ENCODE measurements at regions not wholly inside any gene's neighbourhood (a gene's known extent, or its start where the extent isn't known, plus 50 kb on each side); places are given as distances from the start of the nearest gene placed in this dataset.

- H3K4me3 Mint-ChIP-seq (ENCODE audit: low read depth) = no peak overlapping the region
- H3K27me3 Mint-ChIP-seq = no peaks in the 10 kb centered on the region
- H3K36me3 Mint-ChIP-seq (ENCODE audit: insufficient read depth) = peaks cover 2% of the 10 kb centered on the region
- H3K4me1 Mint-ChIP-seq (ENCODE audit: low read depth) = peaks cover 3% of the 10 kb centered on the region
- no peak overlapping the region for H3K27ac Mint-ChIP-seq
- peaks cover 3% of the 10 kb centered on the region for H3K9me3 Mint-ChIP-seq (ENCODE audit: low read depth)
- no peak for TF ChIP-seq CTCF (IDR thresholded peaks at IDR 0.05; ENCODE audit: unreplicated experiment)
- no peak for DNase-seq (ENCODE audit: low spot score, unreplicated experiment)
Measured at GRCh38 chr12:24404086-24404815, 454.8 kb upstream of the SOX5 start.

DNA sequence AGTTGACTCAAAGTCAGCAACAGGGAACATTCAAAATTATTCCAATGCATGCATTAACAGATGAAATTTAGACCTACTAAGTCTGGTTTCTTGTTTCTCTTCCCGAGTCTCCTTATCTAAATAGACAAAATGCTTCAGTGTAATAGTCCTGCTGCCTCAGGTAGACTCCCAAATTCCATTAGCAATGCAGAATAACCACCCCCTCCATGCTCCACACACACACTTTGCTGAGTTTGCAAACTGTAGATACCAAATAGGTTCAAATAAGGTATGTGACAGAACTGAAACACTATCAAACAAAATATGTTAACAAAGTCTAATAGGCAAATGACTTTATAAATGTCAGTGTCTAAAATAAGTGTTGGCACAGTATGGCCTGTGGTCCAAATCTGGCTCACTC lies 451.1 kb upstream of the SOX5 start:
- Mint-ChIP-seq H3K36me3 (ENCODE audit: insufficient read depth) (no peaks in the 10 kb centered on the region), H3K27ac (no peak overlapping the region), H3K4me1 (ENCODE audit: low read depth) (peaks cover 3% of the 10 kb centered on the region), H3K27me3 (no peaks in the 10 kb centered on the region), H3K9me3 (ENCODE audit: low read depth) (no peaks in the 10 kb centered on the region), H3K4me3 (ENCODE audit: low read depth) (no peak overlapping the region)
- no peak for TF ChIP-seq CTCF (IDR thresholded peaks at IDR 0.05; ENCODE audit: unreplicated experiment)
- no peak for DNase-seq (ENCODE audit: low spot score, unreplicated experiment)

DNA sequence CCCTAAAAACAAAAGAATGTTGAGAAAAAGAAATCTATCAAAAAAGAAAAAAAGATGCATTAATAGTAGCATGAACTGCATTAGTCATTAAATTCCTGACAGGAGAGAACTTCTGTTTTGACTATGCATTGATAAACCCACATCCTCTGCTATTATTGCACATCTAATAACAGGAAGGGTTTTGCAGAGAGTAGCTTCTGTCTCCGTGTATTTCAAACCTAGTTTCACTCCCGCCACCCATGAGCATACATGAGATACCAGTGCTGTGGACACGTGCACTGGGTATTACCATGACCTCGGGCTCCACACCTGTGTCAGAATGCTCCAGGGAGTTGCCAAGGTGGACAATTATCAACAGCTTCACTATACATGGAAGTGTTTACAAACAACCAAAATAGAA lies 449.1 kb upstream of the SOX5 start:
- H3K4me3 Mint-ChIP-seq (ENCODE audit: low read depth) = no peak overlapping the region
- no peaks in the 10 kb centered on the region for H3K9me3 Mint-ChIP-seq (ENCODE audit: low read depth)
- H3K36me3 Mint-ChIP-seq (ENCODE audit: insufficient read depth) = no peaks in the 10 kb centered on the region
- no peak for DNase-seq (ENCODE audit: low spot score, unreplicated experiment)
- no peak for TF ChIP-seq CTCF (IDR thresholded peaks at IDR 0.05; ENCODE audit: unreplicated experiment)
- no peak overlapping the region for H3K27ac Mint-ChIP-seq
- no peaks in the 10 kb centered on the region for H3K27me3 Mint-ChIP-seq
- peaks cover 3% of the 10 kb centered on the region for H3K4me1 Mint-ChIP-seq (ENCODE audit: low read depth)

GRCh38 chr12:24396224-24396623 lies 446.8 kb upstream of the SOX5 start:
- peaks cover 7% of the 10 kb centered on the region for H3K9me3 Mint-ChIP-seq (ENCODE audit: low read depth)
- H3K27me3 Mint-ChIP-seq = no peaks in the 10 kb centered on the region

GRCh38 chr12:24394246-24394645 lies 444.8 kb upstream of the SOX5 start:
- H3K36me3 Mint-ChIP-seq (ENCODE audit: insufficient read depth) = peaks cover 8% of the 10 kb centered on the region
- no peak for TF ChIP-seq CTCF (IDR thresholded peaks at IDR 0.05; ENCODE audit: unreplicated experiment)
- H3K4me1 Mint-ChIP-seq (ENCODE audit: low read depth) = peaks cover 2% of the 10 kb centered on the region
- no peaks in the 10 kb centered on the region for H3K27me3 Mint-ChIP-seq
- H3K4me3 Mint-ChIP-seq (ENCODE audit: low read depth) = no peak overlapping the region
- DNase-seq (ENCODE audit: low spot score, unreplicated experiment) = no peak
- H3K27ac Mint-ChIP-seq = no peak overlapping the region
- peaks cover 24% of the 10 kb centered on the region for H3K9me3 Mint-ChIP-seq (ENCODE audit: low read depth)

More at GRCh38 chr12:24396224-24396623, 446.8 kb upstream of the SOX5 start:
- Mint-ChIP-seq H3K36me3 (ENCODE audit: insufficient read depth) (peaks cover 3% of the 10 kb centered on the region), H3K27ac (no peak overlapping the region), H3K4me1 (ENCODE audit: low read depth) (peaks cover 3% of the 10 kb centered on the region), H3K4me3 (ENCODE audit: low read depth) (no peak overlapping the region)
- TF ChIP-seq CTCF (IDR thresholded peaks at IDR 0.05; ENCODE audit: unreplicated experiment) = no peak
- no peak for DNase-seq (ENCODE audit: low spot score, unreplicated experiment)
